GM21576 (cell line): ENCODE measurements at regions not wholly inside any gene's neighbourhood (a gene's known extent, or its start where the extent isn't known, plus 50 kb on each side); places are given as distances from the start of the nearest gene placed in this dataset.

ENCODE experiments used
- ATAC-seq: cut with Tn5 transposase; IDR thresholded peaks from one replicate; pipeline ENCODE4 v1.9.1; 2021; ENCODE audit warnings: mild to moderate bottlenecking, moderate library complexity; ENCODE audit not compliant: unreplicated experiment

- ATAC-seq, result no peak
Observed at GRCh38 chr6:155970876-155971708, 515.5 kb upstream of the NOX3 start.

- no peak for ATAC-seq
Observed at GRCh38 chr6:155970472-155970871, 514.8 kb upstream of the NOX3 start.

GRCh38 chr6:155968921-155969320 lies 513.3 kb upstream of the NOX3 start:
- ATAC-seq, result no peak

- ATAC-seq, result no peak
Observed at GRCh38 chr6:155967322-155967721, 511.7 kb upstream of the NOX3 start.

- ATAC-seq, result no peak
Observed at GRCh38 chr6:155964544-155964943, 508.9 kb upstream of the NOX3 start.

DNA sequence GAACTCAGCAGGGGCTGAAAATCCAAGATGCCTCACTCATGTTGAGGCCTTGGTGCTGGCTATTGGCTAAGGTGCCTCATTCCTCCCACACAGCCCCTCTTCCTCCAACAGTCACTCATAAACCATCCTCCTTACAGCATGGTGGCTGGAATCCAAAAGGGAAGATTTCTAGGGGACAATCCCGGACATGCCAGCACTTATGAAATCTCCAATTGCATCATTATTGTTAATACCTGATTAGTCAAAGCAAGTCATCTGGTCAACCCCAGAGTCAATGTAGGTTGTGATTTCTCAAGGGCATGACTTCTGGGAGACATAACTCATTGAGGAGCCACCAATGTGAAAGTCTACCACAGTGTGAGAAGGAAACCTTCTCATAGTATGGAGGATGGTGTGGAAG lies 506.6 kb upstream of the NOX3 start:
- ATAC-seq, result no peak

DNA sequence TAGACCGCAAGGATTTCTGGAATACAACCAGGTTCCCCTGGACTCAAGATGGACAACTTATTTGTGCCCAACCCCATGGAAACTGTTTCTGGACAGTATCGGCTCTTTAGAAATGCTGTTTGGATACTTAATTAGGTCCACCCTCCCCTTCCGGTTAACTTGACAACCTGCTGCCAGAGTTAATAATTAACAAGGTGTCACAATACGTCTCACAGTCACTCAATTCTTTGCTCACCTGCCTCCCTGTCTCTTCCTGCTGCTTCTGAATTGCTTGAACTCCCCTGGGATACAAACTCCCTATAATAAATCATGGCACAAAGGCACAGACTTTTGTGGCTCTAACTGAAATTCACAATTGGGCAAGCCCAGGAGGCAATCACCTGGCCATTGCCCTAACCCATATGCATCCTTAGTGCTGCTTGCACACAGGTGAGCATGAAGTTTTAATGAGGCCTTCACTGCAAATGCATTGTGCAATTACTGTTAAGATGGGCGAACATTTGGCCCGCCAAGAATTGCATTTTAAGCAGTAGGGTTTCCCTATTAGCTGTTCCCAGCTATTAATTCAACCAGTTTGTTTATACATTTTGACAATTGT lies 504.4 kb upstream of the NOX3 start:
- ATAC-seq, result no peak

GRCh38 chr6:155958550-155958949 lies 502.9 kb upstream of the NOX3 start:
- no peak for ATAC-seq

GRCh38 chr6:155955038-155955437 lies 499.4 kb upstream of the NOX3 start:
- ATAC-seq, result no peak

DNA sequence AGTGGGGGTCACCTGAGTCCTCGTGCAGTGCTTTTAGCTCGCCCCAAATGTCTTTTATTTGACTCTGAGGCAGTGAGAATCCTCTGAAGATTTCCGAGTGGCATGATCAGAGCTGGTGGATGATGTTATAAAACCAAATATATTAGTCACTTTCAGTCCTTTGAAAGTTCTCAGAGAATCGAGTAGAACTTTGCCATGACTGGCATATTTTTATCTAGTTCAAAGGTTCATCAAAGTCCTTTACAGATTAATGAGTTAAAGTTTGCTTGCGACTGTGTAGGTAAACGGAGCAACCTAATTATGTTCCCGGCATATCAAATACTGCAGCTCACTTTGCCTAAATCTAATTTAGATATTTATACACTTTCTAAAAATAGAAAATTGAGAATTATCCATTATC lies 498.5 kb upstream of the NOX3 start:
- no peak for ATAC-seq

DNA sequence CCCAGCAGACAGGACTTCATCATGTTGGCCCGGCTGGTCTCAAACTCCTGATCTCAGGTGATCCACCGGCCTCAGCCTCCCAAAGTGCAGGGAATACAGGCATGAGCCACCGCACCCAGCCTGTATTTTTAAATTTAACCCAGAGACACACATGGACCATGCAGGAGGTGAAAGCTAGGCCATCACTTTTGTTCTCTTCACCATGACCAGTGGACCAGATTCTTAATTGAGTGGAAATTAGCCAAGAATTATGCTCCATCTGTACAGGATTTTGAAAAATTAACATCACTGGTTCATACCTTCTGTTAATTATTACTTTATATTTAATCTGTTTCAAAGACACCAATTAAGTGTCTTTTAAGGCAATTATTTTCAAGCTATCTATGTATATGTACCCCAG lies 493.6 kb upstream of the NOX3 start:
- no peak for ATAC-seq

DNA sequence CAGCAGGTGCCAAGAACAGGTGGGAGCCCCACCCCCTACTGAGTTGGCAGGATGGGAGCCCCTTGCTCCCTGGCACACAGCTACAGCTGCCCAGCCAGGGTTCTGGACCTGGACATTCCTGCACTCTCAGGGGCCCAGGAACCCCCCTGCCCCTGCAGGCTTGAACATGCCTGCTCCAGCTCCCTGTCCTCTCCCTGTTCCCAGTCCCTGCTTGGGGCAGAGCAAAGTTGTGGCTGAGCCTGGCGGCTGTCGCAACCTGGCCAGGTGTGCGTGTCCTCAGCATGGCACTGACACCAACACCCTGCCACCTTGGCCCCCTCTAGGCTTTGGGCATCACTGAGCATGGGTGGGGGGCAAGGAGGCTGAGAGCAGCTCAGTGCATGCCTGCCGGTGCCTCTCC lies 491.2 kb upstream of the NOX3 start:
- no peak for ATAC-seq

DNA sequence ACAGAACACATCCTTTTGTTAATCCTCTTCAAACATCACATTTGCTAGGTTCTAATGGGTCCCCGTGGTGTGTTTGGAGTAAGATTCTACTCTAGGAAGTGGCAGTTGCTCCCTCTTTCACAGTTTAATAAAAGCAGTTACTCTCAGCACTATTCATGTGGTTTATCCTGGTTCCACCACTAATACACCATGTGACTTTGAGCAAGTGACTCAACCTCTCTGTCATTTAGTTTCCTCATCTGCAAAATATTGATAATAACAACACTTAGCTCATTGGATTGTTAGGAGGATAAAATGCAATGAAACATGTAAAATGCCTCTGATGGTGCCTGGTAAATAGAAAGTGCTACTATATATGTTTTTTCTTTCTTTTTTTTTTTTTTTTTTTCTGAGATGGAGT lies 488.0 kb upstream of the NOX3 start:
- ATAC-seq, result no peak

GRCh38 chr6:155939253-155939652 lies 483.6 kb upstream of the NOX3 start:
- no peak for ATAC-seq

DNA sequence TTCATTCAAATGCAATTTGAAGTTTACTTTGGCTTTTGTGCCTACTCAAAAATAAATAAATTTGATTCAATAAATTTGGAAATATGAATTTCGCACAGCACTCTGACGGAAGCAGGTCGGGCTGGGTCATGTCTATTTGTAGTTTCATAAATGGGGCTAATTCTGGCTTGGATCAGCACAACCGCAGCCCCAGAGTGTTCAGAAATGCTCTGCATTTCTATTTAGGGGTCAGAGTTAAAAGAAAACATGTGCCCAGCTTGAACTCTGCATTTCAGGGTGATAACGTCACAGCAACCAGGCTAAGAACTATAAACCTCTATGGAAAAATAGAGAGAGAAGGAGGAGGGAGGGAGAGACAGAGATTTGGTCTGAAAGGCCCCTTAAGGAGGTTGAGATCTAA lies 480.9 kb upstream of the NOX3 start:
- no peak for ATAC-seq

- no peak for ATAC-seq
Observed at GRCh38 chr6:155936127-155936526, 480.5 kb upstream of the NOX3 start.

GRCh38 chr6:155916846-155917624 lies 461.4 kb upstream of the NOX3 start:
- ATAC-seq, result no peak

DNA sequence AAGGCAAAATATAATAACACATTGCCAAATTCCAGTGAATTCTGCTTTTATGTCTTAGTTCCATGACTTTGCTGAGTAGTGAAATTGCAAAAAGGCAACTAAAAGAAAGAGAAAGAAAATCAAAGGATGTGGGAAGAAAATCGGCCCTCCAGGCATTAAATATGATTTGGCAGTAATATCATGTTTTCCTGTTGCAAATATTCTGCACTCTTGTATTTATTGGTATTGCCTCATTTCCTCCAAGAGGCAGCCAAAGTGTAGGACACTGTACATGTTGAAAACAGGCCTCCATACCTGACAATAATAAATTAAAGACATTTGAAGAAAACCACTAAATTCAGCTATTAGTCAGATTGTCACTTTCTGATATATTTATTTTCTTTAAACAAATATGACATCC lies 460.0 kb upstream of the NOX3 start:
- no peak for ATAC-seq

DNA sequence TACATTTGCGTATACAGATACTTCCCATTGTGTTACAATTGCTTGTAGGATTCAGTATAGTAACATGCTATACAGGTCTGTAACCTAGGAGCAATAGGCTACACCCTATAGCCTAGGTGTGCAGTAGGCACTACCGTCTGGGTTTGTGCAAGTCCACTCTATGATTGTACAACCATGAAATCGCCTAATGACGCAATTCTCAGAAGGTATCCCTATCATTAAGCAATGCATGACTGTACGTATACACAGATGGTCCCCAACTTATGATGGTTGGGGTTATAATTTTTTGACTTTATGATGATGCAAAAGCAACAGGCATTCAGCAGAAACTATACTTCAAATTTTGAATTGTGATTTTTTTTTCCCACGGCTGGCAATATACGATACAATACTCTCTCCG lies 458.2 kb upstream of the NOX3 start:
- no peak for ATAC-seq

DNA sequence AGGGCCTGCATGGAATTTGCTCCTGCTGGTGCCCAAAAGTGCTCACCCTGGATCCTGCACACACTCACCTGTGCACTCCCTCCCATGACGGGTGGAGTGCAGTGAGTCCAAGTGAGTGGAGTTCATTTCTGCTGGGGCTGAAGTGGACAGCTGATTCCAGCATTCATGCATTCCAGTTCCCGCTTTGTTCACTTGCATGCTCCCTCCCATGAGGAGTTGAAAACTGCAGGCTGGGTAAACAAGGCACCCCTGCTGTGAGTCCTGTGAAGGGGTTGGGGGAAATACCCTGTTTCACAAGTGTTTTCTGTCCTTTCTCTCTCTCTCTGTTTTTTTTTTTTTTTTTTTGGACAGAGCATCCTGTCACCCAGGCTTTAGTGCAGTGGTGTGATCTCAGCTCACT lies 454.1 kb upstream of the NOX3 start:
- no peak for ATAC-seq

DNA sequence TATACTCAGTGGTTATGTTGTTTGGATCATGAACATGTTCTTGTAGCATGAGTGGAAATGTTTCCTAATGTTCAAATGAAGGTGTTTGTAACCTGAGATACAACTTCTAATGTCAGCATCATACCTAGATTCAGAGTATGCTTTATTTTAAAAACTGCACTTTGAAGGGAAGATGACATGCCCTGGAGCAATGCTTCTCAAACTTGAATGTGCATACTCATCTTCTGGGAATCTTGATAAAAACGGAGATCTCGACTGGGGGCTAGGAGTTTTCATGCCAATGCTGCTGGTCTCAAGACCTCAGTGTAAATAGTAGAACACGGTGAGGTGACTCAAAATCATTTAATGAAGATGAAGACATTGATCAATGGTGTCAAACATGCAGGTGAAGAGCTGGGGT lies 440.0 kb upstream of the NOX3 start:
- no peak for ATAC-seq

- ATAC-seq, result no peak
Observed at GRCh38 chr6:155894758-155895157, 439.1 kb upstream of the NOX3 start.
